NB4 (cell line): ENCODE measurements at regions not wholly inside any gene's neighbourhood (a gene's known extent, or its start where the extent isn't known, plus 50 kb on each side); places are given as distances from the start of the nearest gene placed in this dataset.

Experiments used
- CTCF ChIP-seq: IDR thresholded peaks from one replicate; pipeline ENCODE4 v1.5.1; 2012; ENCODE audit warnings: low read depth, low read length
- MAX ChIP-seq: IDR thresholded peaks from 2 replicates; pipeline ENCODE4 v1.6.1; 2011; ENCODE audit warnings: low read depth, low read length

GRCh38 chr11:32198053-32198452, 107.2 kb downstream of the RCN1 start:
- no peak for TF ChIP-seq CTCF
- no peak for TF ChIP-seq MAX
